Lower leg skin (tissue), 3 donors: ENCODE measurements at regions not wholly inside any gene's neighbourhood (a gene's known extent, or its start where the extent isn't known, plus 50 kb on each side); places are given as distances from the start of the nearest gene placed in this dataset.

Experiments
- POLR2A ChIP-seq, 2 donors: fragments of 450-650 bp; IDR thresholded peaks; one replicate each; pipeline ENCODE4 v1.6.1; 2016 to 2017; ENCODE audit warnings: antibody characterized with exemption in 2 of 2, mild to moderate bottlenecking in 1 of 2, moderate library complexity in 1 of 2
- TF ChIP-seq, protein P1 (sequence below), 3 donors: fragments of 450-650 bp; IDR thresholded peaks; one replicate each; pipeline ENCODE4 v1.5.1; 2016; ENCODE audit warnings: antibody characterized with exemption in 3 of 3, mild to moderate bottlenecking in 3 of 3, moderate library complexity in 2 of 3

DNA sequence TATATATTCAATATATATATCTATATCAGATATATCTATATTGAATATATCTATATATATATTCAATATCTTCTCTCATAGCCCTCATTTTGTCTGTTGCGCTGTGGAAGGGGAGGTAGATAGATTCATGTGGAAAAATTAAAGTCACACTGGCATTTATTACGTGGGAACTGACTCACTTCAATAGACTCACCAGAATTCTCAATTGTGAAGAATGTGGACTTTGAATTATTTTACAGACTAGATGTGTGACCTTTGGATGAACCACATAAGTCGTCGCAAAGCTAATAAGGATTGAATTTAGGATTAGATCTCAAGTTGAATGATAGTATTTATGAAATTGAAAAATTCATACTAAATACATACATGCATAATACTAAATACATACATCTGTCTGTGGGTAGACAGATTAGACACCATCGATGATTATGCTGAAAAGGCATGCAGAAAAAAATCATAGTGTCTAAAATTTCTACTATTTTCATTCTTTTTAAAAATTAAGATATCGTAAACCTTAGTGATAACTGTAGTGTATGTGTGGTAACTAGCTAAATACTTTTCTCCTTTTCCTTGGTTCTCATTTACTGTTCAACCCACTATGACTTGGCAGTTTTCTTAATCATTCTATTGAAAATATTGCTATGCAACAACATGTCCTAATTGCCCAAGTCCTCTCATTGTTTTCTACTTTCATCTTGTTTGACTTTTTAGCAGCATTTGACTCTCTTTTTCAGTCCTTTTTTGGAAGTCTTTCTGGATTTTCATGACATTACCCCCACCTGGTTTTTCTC is 61.8 kb upstream of the A1CF start:
- no peak for TF ChIP-seq POLR2A (IDR thresholded peaks at IDR 0.05)
- TF ChIP-seq, protein P1, sequence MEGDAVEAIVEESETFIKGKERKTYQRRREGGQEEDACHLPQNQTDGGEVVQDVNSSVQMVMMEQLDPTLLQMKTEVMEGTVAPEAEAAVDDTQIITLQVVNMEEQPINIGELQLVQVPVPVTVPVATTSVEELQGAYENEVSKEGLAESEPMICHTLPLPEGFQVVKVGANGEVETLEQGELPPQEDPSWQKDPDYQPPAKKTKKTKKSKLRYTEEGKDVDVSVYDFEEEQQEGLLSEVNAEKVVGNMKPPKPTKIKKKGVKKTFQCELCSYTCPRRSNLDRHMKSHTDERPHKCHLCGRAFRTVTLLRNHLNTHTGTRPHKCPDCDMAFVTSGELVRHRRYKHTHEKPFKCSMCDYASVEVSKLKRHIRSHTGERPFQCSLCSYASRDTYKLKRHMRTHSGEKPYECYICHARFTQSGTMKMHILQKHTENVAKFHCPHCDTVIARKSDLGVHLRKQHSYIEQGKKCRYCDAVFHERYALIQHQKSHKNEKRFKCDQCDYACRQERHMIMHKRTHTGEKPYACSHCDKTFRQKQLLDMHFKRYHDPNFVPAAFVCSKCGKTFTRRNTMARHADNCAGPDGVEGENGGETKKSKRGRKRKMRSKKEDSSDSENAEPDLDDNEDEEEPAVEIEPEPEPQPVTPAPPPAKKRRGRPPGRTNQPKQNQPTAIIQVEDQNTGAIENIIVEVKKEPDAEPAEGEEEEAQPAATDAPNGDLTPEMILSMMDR (IDR thresholded peaks at IDR 0.05) = no peak
